ENCODE measurements at regions not wholly inside any gene's neighbourhood (a gene's known extent, or its start where the extent isn't known, plus 50 kb on each side); places are given as distances from the start of the nearest gene placed in this dataset.

DNA sequence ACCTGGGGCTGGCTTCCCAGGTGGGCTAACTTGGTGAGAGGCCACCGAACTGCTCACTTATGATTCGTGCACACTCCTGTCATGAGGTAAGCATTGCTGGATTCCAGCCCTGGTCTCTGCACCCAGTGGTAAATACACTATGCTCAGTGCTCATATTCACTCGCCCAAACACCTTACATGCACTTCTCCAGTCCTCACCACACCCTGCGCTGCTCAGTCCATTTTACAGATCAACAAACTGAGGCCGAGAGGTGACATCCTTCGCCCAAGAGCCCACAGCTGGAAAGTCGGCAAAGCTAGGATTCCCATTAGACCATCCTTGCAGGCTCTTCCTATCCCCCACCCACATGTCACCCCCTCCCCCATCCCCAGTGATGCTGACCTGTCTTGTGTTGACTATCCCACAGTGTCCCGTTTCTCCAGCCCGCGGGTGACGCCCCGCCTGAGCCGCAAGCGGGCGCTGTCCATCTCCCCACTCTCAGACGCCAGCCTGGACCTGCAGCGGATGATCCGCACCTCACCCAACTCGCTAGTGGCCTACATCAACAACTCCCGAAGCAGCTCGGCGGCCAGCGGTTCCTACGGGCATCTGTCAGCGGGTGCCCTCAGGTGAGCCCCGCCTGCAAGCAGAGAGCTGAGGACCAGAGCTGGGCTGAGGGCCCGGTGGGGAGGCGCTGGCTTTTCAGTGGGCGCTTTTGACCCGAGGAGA is 232.8 kb downstream of the GLI2 start:
- no peak for FAIRE-seq
- no peak for DNase-seq (ENCODE audit: low spot score)

DNA sequence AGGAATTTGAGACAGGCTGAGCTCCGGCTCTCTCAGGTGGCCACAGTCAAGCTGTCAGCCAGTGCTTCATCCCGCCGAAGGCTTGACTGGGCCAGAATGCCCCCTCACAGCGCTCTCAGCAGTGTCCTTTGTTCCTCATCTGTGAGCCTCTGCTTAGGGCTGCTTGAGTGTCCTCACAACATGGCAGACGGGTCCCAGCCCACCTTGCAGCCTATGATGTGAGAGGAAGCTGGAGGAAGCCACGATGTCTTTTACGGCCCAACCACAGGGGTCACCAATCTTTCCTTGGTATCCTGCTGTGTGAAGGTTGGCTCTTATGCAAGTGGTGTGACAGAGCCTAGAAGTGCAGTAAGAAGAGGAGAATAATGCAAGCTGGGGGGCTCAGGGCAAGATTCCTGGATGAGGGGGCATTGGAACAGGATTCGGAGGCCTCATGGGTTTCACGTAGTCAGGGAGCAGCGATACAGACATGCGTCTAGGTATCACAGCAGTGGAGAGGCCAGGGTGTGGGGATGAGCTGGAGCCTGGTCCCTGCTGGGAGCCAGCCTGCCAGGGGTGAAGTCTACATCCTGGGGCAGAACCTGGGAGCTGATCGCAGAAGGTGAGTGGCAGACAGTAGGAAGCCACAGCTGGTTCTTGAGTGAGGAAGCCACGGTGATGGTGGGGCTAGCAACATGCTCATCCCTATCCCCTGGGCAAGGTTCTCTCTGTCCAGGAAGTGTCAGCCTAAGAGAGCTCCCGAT is 234.1 kb downstream of the GLI2 start:
- DNase-seq (ENCODE audit: low spot score), result no peak
- peak; percentile 13 for FAIRE-seq

DNA sequence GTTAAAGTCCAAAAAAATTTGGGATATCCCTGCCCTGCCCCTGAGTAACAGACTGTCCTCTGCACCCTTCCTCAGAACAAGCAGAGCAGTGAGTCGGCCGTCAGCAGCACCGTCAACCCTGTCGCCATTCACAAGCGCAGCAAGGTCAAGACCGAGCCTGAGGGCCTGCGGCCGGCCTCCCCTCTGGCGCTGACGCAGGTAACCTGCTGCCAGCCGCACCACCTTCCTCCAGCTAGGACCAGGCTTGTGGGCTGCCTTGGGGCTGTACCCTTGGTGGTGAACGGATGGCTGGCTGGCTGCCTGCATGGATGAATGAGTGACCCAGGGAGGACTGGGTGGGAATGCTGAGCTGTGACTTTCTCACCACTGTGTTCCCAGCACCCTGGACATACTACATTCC is 236.2 kb downstream of the GLI2 start:
- DNase-seq (ENCODE audit: low spot score) (no peak), FAIRE-seq (peak; percentile 48)

DNA sequence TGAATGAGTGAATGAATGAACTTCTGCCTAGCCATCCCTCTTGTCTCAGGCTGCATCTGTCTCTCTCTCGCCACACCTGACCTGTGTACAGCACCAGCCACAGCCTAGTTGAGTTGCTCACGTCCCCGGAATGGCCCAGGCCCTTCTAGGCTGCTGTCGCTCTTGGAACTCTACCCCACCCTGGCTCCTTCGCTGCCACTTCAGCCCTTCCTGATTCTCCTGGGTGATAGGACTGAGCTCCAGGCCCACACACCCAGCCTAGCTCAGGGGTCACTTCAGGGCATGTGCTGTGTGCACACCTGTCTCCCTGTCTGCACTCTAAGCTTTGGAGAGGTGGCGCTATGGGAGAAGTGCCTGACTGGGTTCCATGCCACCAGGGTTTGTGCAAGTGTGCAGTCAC is 236.6 kb downstream of the GLI2 start:
- no peak for FAIRE-seq
- DNase-seq (ENCODE audit: low spot score), result no peak

DNA sequence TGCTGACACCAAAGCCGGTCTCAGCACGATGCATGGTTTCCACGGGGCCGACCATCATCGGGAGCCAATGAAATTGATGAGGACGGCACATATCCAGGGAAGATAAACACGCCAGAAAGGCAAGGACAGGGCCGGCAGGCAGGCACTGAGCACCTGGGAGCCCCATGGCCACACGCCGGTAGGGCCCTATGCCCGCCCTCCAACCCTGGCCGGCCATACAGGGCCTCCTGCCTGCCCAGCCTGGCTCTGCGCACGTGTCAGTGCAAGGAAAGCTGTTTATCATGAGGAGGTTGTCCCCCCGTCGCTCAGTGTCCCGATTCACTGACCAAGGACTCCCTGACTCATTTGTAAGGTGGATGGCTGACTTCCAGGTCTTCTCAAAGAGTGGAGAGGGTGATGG is 237.5 kb downstream of the GLI2 start:
- FAIRE-seq, result no peak
- DNase-seq (ENCODE audit: low spot score), result no peak

DNA sequence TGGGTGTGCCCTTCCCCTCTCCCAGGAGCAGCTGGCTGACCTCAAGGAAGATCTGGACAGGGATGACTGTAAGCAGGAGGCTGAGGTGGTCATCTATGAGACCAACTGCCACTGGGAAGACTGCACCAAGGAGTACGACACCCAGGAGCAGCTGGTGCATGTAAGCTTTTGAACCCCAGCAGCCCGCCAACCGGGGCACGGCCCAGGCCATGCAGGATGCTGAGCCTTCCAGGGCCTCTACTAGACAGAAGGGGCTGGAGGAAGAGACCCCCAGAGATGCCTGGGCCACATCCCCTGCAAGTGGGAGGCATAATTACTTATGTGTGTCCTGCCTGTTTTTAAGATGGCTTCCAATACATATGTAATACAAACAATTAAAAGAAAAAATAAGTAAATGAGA is 239.3 kb downstream of the GLI2 start:
- DNase-seq (ENCODE audit: low spot score) (no peak), FAIRE-seq (no peak)

DNA sequence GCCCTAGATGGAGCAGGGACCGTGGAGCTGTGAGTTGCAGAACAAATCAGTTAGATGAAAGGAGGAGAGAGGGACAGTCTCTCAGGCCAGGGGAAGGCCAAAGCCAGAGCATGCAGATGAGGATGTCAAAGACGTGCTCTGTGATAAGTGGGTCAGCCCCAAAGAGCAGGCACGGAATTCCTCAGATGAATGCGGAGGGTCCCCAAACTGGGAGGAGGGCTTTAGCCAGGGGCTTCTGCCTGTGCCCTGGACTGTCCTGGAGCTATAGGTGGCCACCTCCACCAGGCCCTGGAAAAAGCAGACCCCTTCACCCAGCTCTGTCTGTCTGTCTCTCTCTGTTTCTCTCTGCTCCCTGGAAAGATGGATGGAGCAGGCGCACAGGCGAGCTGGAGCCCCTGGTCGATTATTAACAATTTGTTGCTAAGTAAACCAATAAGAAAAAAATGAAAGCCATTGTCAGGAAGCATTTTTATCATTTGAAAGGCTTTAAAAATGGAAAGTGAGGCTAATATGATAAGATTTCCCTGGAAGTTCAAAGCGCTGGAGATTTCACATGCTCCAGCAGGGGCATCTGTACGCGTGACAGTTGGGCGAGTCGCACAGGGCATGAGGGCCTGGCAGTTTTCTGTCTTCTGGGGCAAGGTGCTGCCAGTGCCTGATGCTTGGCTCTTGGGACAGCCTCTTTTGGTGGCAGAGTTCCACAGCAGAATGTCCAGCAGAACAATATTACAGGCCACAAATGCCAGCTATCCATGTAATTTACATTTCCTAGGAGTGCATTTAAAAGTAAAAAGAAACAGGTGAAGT is 241.0 kb downstream of the GLI2 start:
- no peak for FAIRE-seq
- DNase-seq (ENCODE audit: low spot score), result no peak

DNA sequence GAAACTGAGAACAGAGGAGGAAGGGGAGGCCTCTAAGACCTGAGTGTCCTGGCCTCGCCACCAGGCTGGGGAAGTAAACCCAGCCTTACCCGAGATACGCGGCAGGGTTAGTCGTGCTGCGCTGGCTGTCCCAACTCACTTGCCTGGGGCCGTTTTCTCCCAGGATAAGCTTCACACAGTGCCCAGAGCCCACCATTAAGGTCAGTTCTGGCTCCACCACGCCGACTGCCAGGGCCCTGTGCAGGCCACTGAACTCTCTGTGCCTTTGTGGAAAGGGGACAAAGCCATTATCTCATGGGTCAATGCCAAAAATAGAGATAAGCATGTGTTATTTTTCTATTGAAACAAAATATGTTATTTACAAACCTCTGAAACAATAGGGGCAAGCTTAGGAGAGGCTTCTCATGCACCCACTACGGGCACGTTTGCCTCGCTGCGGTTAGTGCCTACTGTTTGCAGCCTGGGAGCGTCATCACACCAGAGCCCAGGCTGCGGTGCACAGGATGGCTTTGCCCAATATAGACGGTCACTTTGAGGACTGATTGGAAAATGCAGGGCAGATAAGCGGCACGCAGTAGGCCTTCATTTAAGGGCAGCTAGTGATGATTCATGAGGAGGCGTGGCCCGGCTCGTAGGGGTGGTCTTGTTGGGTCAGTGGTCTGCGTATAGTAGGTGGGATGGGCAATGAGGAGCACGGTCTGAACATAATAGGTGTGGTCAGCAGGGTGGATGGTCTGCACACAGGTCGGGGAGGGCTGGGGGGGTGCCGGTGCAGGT is 242.1 kb downstream of the GLI2 start:
- no peak for DNase-seq (ENCODE audit: low spot score)
- FAIRE-seq, result peak; percentile 67

DNA sequence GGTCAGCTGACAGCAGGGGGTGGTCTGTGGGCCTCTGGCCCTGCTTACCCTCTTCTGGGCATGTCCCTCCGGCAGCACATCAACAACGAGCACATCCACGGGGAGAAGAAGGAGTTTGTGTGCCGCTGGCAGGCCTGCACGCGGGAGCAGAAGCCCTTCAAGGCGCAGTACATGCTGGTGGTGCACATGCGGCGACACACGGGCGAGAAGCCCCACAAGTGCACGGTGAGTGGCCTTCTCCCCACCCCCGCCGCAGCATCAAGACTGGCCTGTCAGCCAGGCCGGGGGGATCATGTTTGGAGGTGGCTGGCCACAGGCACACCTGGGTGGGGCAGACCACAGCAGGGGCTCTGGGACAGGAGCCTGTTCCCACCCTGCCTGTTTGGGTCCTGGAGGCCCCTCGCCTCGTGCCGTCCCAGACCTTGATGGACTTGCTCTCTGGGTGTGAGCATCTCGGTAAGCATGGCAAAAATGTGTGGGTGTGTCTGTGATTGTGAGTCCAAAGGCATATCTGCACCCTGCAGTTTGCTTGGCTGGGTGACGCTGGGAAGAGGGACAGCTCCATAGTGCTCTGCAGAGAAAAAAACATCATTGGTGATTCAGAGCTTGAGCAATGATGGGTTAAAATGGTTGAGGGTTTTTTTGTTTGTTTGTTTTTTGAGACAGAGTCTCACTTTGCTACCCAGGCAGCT is 242.8 kb downstream of the GLI2 start:
- DNase-seq (ENCODE audit: low spot score) (no peak), FAIRE-seq (peak; percentile 88)

DNA sequence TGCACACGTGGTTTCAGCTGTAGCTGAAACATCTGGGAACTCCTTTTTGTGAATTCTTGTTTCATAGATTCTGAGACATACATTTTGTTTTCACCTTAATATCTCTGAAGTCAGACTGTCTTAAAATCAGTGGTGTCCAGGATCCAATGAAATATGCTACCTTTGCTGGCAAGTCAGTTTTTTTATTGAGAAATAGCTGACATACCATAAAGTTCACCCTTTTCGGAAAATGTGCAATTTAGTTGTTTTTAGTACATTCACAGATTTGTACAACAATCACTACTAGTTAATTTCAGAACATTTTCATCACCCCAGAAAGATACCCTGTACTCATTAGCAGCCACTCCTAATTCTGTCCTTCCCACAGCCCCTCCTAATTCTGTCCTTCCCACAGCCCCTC is 243.7 kb downstream of the GLI2 start:
- DNase-seq (ENCODE audit: low spot score), result no peak
- no peak for FAIRE-seq

DNA sequence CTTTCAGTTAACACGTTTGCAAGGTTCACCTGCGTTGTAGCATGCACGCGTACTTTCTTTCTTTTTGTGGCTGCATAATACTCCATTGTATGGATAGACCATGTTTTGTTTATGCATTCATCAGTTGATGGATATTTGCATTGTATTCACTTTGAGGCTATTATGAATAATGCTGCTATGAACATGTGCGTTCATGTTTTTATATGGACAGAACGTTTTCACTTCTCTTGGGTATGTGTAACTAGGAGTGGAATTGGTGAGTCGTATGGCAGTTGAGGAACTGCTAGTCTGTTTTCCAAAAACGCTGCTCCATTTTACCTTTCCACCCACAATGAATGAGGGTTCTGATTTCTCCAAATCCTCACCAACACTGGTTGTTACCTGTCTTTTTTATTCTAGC is 244.3 kb downstream of the GLI2 start:
- FAIRE-seq, result no peak
- no peak for DNase-seq (ENCODE audit: low spot score)

DNA sequence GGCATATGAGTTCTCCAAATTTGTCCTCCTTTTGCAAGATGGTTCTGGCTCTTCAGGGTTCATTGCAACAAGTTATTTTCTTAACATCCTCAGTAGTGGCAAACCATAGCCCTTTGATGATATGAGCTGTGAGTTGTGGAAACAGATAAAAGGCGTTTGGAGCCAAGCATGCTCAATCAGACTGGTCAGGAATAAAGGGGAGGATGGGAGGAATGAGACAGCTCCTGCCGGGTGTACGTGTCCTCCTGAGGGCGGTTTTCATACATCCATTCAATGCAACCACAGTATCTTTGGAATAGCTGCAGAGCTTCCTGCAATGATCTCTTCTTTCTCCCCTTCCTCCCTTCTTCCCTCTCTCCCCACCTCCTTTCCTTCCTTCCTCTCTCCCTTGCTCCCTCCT is 245.8 kb downstream of the GLI2 start:
- FAIRE-seq (peak; percentile 17), DNase-seq (ENCODE audit: low spot score) (no peak)

DNA sequence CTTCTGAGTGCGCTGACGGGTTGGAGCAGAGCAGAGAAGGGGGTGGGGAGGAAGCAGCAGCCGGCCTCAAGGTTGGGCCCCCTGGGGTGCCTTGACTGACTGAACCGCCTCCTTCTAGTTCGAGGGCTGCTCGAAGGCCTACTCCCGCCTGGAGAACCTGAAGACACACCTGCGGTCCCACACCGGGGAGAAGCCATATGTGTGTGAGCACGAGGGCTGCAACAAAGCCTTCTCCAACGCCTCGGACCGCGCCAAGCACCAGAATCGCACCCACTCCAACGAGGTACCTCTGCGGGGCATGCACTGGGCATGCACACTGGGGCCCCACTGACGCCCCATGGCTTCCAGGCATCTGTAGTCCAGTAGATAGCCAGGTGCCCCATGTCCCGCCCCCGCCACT is 246.9 kb downstream of the GLI2 start:
- FAIRE-seq (peak; percentile 20), DNase-seq (ENCODE audit: low spot score) (no peak)

DNA sequence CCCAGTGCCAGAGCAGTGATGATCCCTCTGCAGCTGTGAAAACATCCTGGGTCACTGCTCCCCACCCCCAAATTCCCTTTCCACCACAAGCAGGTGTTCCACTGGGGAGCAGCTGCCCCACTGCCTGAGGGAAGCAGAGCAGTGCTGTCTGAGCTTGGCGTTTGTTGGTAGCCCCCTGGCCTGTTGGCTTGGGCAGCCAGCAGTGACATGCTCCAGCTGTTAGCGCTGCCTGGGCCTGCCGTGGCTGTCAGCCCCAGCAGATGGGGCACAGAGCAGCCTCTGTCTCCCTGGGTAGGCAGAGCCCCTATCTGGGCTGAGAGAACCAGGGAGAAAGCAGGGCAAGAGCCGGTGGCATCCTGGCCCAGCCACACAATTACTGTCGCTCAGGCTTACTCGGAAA is 247.7 kb downstream of the GLI2 start:
- no peak for FAIRE-seq
- DNase-seq (ENCODE audit: low spot score), result no peak

DNA sequence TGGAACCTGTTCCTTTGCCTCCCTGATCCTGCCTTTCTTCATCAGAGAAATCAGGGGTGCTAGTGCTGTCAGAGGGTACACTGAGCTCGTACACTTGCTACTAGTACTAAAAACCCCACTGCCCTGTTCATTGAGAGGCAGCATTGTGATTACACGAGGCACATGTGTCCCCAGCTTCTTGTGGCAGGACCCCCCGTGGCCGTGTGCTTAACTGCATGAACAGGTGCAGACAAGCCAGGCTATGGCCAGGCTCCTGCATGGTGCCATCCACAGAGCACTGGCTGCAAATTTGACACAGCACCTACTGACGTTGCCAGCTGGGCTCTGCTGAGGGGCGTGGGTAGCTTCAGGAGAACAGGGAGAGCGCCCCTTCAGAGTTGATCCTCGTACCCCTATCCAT is 248.4 kb downstream of the GLI2 start:
- DNase-seq (ENCODE audit: low spot score) (no peak), FAIRE-seq (no peak)

DNA sequence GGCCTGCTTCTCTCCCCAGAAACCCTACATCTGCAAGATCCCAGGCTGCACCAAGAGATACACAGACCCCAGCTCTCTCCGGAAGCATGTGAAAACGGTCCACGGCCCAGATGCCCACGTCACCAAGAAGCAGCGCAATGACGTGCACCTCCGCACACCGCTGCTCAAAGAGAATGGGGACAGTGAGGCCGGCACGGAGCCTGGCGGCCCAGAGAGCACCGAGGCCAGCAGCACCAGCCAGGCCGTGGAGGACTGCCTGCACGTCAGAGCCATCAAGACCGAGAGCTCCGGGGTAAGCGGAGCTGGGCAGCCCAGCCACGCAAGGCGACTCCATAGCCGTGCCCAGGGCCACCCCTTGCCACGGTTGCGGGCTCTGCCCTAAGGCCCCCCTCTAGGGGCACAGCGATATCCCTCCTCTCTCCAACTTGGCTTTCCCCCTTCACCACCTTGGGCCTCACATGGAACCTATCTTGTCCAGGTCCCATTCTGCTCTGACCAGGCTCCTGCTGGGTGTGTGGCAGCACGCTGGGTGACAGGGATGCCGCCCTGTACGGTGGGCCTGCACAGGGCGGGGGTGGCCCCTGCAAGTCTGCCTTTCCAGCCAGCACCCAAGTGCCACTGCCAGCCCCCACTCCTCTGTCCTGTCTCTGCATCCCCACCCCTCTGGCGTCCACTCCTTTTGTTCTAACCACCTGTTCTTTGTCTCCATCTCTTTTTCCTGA is 248.9 kb downstream of the GLI2 start:
- FAIRE-seq, result peak; percentile 17
- no peak for DNase-seq (ENCODE audit: low spot score)

DNA sequence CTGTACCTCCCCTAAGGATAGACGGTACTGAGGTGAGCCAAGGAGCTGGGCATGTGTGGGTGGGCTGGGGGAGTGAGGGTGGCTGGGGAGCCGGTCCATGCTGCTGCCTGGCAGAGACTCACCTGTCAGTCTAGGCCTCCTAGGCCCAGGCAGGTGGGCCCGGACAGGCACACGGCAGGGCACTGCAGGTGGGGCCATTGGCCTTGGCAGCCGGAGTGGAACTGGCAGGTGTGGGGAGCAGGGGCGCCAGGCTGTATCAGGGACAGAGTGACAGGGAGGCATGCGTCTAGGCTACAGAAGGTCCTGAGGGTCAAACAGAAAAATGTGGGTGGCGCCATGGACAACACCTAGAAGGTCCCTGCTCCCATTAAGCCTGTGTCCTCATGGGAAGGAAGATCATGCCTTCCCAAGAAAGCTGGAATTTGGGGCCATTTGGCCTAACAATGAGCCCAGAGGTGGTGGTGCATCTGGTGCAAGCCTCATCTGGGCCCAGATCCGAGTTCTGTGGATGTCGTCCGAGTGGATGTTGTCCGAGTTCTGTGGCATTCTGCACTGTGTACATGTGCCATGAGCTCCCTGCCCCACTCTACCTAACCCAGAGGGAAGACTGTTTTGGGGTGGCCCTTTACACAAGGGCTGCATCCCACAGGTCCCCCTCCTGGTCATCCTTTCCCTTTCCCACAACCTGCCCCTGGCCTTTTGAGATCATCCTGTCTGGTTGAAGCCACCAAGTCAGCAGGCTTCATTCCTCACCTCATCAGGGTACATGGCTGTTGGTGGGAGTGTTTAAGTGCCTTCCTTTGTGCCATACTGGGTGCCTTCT is 249.7 kb downstream of the GLI2 start:
- DNase-seq (ENCODE audit: low spot score) (no peak), FAIRE-seq (no peak)

DNA sequence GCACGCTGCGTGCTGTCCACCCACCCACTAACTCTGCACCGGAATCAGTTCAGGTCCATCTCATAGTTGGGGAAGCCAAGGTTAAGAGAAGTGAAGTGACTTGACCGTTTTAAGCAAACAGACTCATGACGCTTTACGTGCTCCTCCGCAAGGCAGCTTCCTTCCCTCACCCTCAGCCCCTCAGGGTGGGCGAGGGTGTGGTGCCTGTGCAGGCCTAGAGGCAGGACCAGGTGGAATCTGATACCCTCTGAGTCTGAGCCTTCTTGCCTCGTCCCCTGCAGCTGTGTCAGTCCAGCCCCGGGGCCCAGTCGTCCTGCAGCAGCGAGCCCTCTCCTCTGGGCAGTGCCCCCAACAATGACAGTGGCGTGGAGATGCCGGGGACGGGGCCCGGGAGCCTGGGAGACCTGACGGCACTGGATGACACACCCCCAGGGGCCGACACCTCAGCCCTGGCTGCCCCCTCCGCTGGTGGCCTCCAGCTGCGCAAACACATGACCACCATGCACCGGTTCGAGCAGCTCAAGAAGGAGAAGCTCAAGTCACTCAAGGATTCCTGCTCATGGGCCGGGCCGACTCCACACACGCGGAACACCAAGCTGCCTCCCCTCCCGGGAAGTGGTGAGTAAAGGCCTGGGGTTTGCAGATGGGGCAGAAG is 250.5 kb downstream of the GLI2 start:
- DNase-seq (ENCODE audit: low spot score) (no peak), FAIRE-seq (peak; percentile 72)

Measured in urothelium cell line (cell line).